ENCODE measurements at regions not wholly inside any gene's neighbourhood (a gene's known extent, or its start where the extent isn't known, plus 50 kb on each side); places are given as distances from the start of the nearest gene placed in this dataset.

DNA sequence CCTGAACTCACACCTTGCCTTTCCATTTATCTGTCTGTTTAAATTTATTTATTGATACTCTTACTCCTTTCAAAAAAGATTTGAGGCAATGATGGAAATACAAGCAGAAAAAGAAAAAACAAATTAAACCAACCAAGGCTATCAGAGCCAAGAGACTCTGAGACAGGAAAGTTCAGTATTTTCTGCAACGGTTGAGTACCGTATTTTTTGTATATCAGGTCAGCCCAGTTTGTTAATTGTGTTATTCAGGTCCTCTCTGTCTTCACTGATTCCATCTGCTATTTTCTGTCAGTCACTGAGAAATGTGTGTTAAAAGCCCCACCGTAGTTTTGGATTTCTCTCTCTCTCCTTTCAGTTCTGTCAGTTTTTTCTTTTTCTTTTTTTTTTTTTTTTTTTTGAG is 134.5 kb upstream of the SMIM23 start:
- H3K9ac ChIP-seq (ENCODE audit: low read length), result no peak overlapping the region
- H3K23ac ChIP-seq (ENCODE audit: low read length in 2 of 2), result no peak overlapping the region
- H2BK120ac ChIP-seq (ENCODE audit: low read depth, low read length), result no peak overlapping the region
- H2BK12ac ChIP-seq (ENCODE audit: low read length in 2 of 2), result no peak overlapping the region
- no peak for DNase-seq
- no peak overlapping the region for H3K18ac ChIP-seq (ENCODE audit: low read depth in 1 of 2, low read length in 2 of 2)
- H3K9me3 ChIP-seq (ENCODE audit: control insufficient read depth, low read length), result peaks cover 8% of the 10 kb centered on the region
- H3K79me1 ChIP-seq (replicated peaks; ENCODE audit: low read length, poor library complexity, severe bottlenecking), result no peaks in the 10 kb centered on the region
- H3K4me3 ChIP-seq (ENCODE audit: insufficient read depth in 1 of 2, low read depth in 1 of 2, low read length in 2 of 2), result no peak overlapping the region
- H3K14ac ChIP-seq (ENCODE audit: low read length in 2 of 2), result no peak overlapping the region
- H3K36me3 ChIP-seq (ENCODE audit: control insufficient read depth in 1 of 2, insufficient read depth in 2 of 2, low read depth in 1 of 2, low read length in 2 of 2), result no peaks in the 10 kb centered on the region
- no peak overlapping the region for H3K4me2 ChIP-seq (ENCODE audit: low read length, poor library complexity, severe bottlenecking)
- H3K27ac ChIP-seq (ENCODE audit: low read length, poor library complexity, severe bottlenecking), result no peak overlapping the region
- WGBS, result 97% methylated on average over 3 of the region's 3 CpGs
- H2BK5ac ChIP-seq (ENCODE audit: low read depth, low read length, poor library complexity, severe bottlenecking), result no peak overlapping the region
- no peak overlapping the region for H2BK15ac ChIP-seq (ENCODE audit: low read depth, poor library complexity, severe bottlenecking)
- H2AK5ac ChIP-seq (ENCODE audit: low read length, severe bottlenecking), result no peak overlapping the region
- no peak overlapping the region for H4K91ac ChIP-seq (ENCODE audit: low read length)
- H3K4me1 ChIP-seq (ENCODE audit: control insufficient read depth, insufficient read depth, low read depth, low read length), result peaks cover 21% of the 10 kb centered on the region
- H3K4ac ChIP-seq (ENCODE audit: low read depth in 1 of 2, low read length in 2 of 2), result no peak overlapping the region
- H3K27me3 ChIP-seq (ENCODE audit: control insufficient read depth in 1 of 2, insufficient read depth in 1 of 2, low read length in 2 of 2), result no peaks in the 10 kb centered on the region
- no peak overlapping the region for H2AFZ ChIP-seq (ENCODE audit: low read depth, low read length)
- no peak overlapping the region for H4K8ac ChIP-seq (ENCODE audit: low read length)

DNA sequence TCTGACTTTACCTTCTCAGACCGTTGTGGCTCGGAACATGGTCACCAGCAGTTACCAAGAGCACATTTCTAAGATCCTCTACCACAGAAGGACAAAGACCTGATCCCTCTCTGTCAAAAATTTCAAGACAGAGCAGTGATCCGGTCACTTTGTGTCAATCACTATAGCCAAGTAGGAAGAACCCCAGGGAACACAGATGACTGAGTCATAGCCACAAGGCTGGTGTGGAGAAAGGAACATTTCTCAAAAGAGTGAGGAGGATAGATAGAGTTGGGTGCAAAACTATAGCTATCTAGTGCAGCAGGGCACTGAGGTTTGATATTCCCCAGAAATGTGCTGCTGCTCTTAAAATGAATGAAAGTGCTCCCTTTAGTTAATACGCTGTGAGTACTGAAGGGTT is 130.7 kb upstream of the SMIM23 start:
- no peak overlapping the region for H3K27ac ChIP-seq (ENCODE audit: low read length, poor library complexity, severe bottlenecking)
- H3K9ac ChIP-seq (ENCODE audit: low read length), result no peak overlapping the region
- H3K4me3 ChIP-seq (ENCODE audit: insufficient read depth in 1 of 2, low read depth in 1 of 2, low read length in 2 of 2), result no peak overlapping the region
- H3K9me3 ChIP-seq (ENCODE audit: control insufficient read depth, low read length), result peaks cover 8% of the 10 kb centered on the region
- H2AFZ ChIP-seq (ENCODE audit: low read depth, low read length), result no peak overlapping the region
- H2BK12ac ChIP-seq (ENCODE audit: low read length in 2 of 2), result no peak overlapping the region
- H3K27me3 ChIP-seq (ENCODE audit: control insufficient read depth in 1 of 2, insufficient read depth in 1 of 2, low read length in 2 of 2), result no peaks in the 10 kb centered on the region
- H3K4me1 ChIP-seq (ENCODE audit: control insufficient read depth, insufficient read depth, low read depth, low read length), result peaks cover 1% of the 10 kb centered on the region
- 46% methylated on average over 4 of the region's 4 CpGs for WGBS
- no peak overlapping the region for H4K91ac ChIP-seq (ENCODE audit: low read length)
- no peak overlapping the region for H4K8ac ChIP-seq (ENCODE audit: low read length)
- no peak overlapping the region for H3K14ac ChIP-seq (ENCODE audit: low read length in 2 of 2)
- no peak overlapping the region for H2AK5ac ChIP-seq (ENCODE audit: low read length, severe bottlenecking)
- H3K23ac ChIP-seq (ENCODE audit: low read length in 2 of 2), result no peak overlapping the region
- no peak for DNase-seq
- H3K79me1 ChIP-seq (replicated peaks; ENCODE audit: low read length, poor library complexity, severe bottlenecking), result no peaks in the 10 kb centered on the region
- H3K4me2 ChIP-seq (ENCODE audit: low read length, poor library complexity, severe bottlenecking), result no peak overlapping the region
- no peaks in the 10 kb centered on the region for H3K36me3 ChIP-seq (ENCODE audit: control insufficient read depth in 1 of 2, insufficient read depth in 2 of 2, low read depth in 1 of 2, low read length in 2 of 2)
- H2BK15ac ChIP-seq (ENCODE audit: low read depth, poor library complexity, severe bottlenecking), result no peak overlapping the region
- no peak overlapping the region for H3K4ac ChIP-seq (ENCODE audit: low read depth in 1 of 2, low read length in 2 of 2)
- no peak overlapping the region for H2BK120ac ChIP-seq (ENCODE audit: low read depth, low read length)
- no peak overlapping the region for H2BK5ac ChIP-seq (ENCODE audit: low read depth, low read length, poor library complexity, severe bottlenecking)
- no peak overlapping the region for H3K18ac ChIP-seq (ENCODE audit: low read depth in 1 of 2, low read length in 2 of 2)

DNA sequence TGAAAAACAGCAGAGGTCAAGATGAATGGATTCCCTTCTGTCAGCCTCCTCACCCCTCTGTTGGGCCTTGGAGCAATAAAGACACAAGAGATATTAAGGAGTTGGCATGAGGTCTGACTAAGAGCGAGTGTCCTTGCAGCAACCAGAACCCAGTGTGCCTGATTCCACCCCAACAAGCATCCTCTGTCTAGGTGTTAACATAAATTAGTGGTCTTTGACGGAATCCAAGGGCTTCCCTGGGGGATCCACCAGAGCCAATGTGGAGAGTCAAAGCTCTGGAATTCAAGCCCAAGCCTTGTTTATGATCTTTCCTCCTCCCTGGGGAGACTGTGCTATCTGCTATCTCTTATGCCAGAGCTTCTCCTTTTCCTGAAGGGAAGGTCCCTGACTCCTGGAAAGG is 128.1 kb upstream of the SMIM23 start:
- no peak overlapping the region for H3K27ac ChIP-seq (ENCODE audit: low read length, poor library complexity, severe bottlenecking)
- H3K9me3 ChIP-seq (ENCODE audit: control insufficient read depth, low read length), result peaks cover 8% of the 10 kb centered on the region
- no peaks in the 10 kb centered on the region for H3K79me1 ChIP-seq (replicated peaks; ENCODE audit: low read length, poor library complexity, severe bottlenecking)
- no peak overlapping the region for H2AK5ac ChIP-seq (ENCODE audit: low read length, severe bottlenecking)
- H3K14ac ChIP-seq (ENCODE audit: low read length in 2 of 2), result no peak overlapping the region
- H2AFZ ChIP-seq (ENCODE audit: low read depth, low read length), result no peak overlapping the region
- peaks cover 3% of the 10 kb centered on the region for H3K4me1 ChIP-seq (ENCODE audit: control insufficient read depth, insufficient read depth, low read depth, low read length)
- DNase-seq, result no peak
- no peaks in the 10 kb centered on the region for H3K36me3 ChIP-seq (ENCODE audit: control insufficient read depth in 1 of 2, insufficient read depth in 2 of 2, low read depth in 1 of 2, low read length in 2 of 2)
- H3K27me3 ChIP-seq (ENCODE audit: control insufficient read depth in 1 of 2, insufficient read depth in 1 of 2, low read length in 2 of 2), result no peaks in the 10 kb centered on the region
- H3K9ac ChIP-seq (ENCODE audit: low read length), result no peak overlapping the region
- H3K4me2 ChIP-seq (ENCODE audit: low read length, poor library complexity, severe bottlenecking), result no peak overlapping the region
- no peak overlapping the region for H3K4me3 ChIP-seq (ENCODE audit: insufficient read depth in 1 of 2, low read depth in 1 of 2, low read length in 2 of 2)
- H2BK15ac ChIP-seq (ENCODE audit: low read depth, poor library complexity, severe bottlenecking), result no peak overlapping the region
- no peak overlapping the region for H2BK5ac ChIP-seq (ENCODE audit: low read depth, low read length, poor library complexity, severe bottlenecking)
- H4K91ac ChIP-seq (ENCODE audit: low read length), result no peak overlapping the region
- 66% methylated on average over 2 of the region's 2 CpGs for WGBS
- H3K23ac ChIP-seq (ENCODE audit: low read length in 2 of 2), result no peak overlapping the region
- no peak overlapping the region for H4K8ac ChIP-seq (ENCODE audit: low read length)
- H2BK120ac ChIP-seq (ENCODE audit: low read depth, low read length), result no peak overlapping the region
- no peak overlapping the region for H3K4ac ChIP-seq (ENCODE audit: low read depth in 1 of 2, low read length in 2 of 2)
- H3K18ac ChIP-seq (ENCODE audit: low read depth in 1 of 2, low read length in 2 of 2), result no peak overlapping the region
- H2BK12ac ChIP-seq (ENCODE audit: low read length in 2 of 2), result no peak overlapping the region

DNA sequence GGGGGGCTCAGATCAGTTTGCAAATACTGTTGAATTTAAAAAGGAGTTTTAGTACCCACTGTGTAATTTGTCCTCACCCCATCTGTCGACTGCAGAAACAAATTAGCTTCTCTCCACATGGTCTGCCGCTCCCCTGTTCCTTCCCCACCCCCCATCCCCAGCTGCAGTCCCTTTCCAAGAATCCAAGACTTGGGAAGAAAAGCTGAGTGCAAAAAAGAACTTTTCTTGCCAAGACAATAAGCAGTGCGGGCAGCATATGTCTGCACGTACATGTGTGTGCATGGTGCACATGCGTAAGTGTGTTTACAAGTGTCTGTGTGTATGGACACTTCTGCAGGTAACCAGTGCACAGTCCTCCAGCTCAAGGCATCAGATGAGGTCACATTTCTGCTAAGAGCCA is 125.7 kb upstream of the SMIM23 start:
- Histone ChIP-seq H3K79me1 (replicated peaks; ENCODE audit: low read length, poor library complexity, severe bottlenecking) (no peaks in the 10 kb centered on the region), H3K27ac (ENCODE audit: low read length, poor library complexity, severe bottlenecking) (no peak overlapping the region), H3K9me3 (ENCODE audit: control insufficient read depth, low read length) (no peaks in the 10 kb centered on the region), H3K14ac (ENCODE audit: low read length in 2 of 2) (no peak overlapping the region), H3K4me3 (ENCODE audit: insufficient read depth in 1 of 2, low read depth in 1 of 2, low read length in 2 of 2) (no peak overlapping the region), H3K4me1 (ENCODE audit: control insufficient read depth, insufficient read depth, low read depth, low read length) (peaks cover 3% of the 10 kb centered on the region), H2AFZ (ENCODE audit: low read depth, low read length) (no peak overlapping the region), H2BK120ac (ENCODE audit: low read depth, low read length) (no peak overlapping the region), H3K4ac (ENCODE audit: low read depth in 1 of 2, low read length in 2 of 2) (no peak overlapping the region), H3K23ac (ENCODE audit: low read length in 2 of 2) (no peak overlapping the region), H3K36me3 (ENCODE audit: control insufficient read depth in 1 of 2, insufficient read depth in 2 of 2, low read depth in 1 of 2, low read length in 2 of 2) (no peaks in the 10 kb centered on the region), H2BK15ac (ENCODE audit: low read depth, poor library complexity, severe bottlenecking) (no peak overlapping the region), H3K4me2 (ENCODE audit: low read length, poor library complexity, severe bottlenecking) (no peak overlapping the region), H3K9ac (ENCODE audit: low read length) (no peak overlapping the region), H4K8ac (ENCODE audit: low read length) (no peak overlapping the region), H2BK12ac (ENCODE audit: low read length in 2 of 2) (no peak overlapping the region), H3K27me3 (ENCODE audit: control insufficient read depth in 1 of 2, insufficient read depth in 1 of 2, low read length in 2 of 2) (no peaks in the 10 kb centered on the region), H4K91ac (ENCODE audit: low read length) (no peak overlapping the region), H3K18ac (ENCODE audit: low read depth in 1 of 2, low read length in 2 of 2) (no peak overlapping the region), H2AK5ac (ENCODE audit: low read length, severe bottlenecking) (no peak overlapping the region), H2BK5ac (ENCODE audit: low read depth, low read length, poor library complexity, severe bottlenecking) (no peak overlapping the region)
- 84% methylated on average over 5 of the region's 5 CpGs for WGBS
- no peak for DNase-seq
